Amygdala (tissue), 56 donors: ENCODE measurements at regions not wholly inside any gene's neighbourhood (a gene's known extent, or its start where the extent isn't known, plus 50 kb on each side); places are given as distances from the start of the nearest gene placed in this dataset.
"Not testable (repeated sequence)": the region's sequence is repeated elsewhere in the genome, so short reads cannot be mapped to it uniquely, and the experiment has no call there.

Experiments
- DNase-seq, 56 donors: peaks; one replicate each; lab custom pipeline; 2025; lab: John Stamatoyannopoulos, UW

DNA sequence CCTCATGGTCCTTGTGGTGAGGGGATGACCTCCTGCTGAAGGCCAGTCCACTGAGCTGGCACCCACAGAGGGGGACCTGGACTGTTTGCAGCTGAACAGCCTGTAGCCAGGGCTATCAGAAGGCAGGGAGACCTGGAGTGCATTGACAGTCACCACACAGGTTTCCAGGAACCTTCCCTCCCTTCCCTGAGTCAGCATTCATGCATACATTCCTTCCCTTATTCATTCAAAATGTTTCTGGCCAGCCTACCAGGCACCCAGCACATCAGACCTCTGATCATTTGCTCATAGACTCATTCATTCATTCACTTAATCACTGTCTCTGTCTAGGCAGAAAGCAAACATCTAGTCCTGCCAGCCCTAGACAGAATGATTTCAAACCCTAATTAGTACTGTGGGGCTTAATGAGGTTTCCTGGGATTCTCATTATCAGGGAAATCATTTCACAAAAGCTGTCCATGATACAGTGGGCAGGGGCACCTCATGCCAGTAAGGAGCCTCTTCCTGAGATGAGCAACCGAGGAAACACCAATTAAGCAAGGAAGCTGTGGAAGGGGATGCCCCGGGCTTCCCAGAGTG, 110.1 kb upstream of the PPP1R26 start:
- no peak for DNase-seq

DNA sequence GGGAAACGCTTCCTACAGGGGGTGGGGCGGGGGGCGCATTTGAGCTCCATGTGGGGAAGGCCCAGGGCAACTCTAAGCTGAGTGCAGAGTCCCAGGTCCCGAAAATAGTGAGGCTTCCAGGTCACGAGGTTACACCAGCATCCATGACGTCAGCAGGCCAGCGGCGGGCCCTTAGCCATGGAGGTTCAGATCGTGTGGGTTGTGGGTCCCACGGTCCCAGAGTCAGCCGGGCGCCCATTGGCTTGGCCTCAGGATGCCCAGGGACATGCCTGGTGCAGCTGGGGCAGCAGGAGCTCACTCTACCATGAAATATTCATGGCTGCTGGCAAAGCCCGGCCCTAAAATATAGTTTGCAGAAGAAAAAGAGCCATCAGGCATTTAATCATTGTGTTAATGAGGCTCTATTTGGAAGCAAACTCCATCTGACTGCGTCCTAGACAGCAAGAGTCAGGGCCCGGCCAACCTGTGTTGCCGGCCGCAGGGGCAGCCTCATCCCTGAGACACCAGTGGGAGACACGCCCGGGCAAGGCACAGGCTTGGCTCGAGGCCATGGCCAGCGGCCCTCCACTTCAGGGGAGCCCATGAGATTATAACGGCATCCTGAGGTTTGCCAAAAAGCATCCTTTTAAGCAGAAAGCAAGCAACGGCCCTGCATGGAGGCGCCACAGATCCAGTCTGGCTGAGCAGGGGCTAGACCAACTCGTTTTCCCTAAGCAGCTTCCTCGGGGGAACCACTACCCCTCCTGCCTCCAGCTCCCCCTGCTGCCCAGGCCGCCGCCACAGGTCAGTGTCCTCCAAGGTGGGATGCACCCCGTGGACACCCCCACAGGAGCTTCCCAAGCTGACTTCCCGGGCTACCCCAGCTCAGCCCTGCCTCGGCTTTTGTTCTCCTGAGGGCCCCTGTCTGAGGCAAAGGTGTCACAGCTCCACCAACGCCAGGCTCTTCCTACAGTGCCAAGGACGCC, 108.9 kb upstream of the PPP1R26 start:
- no peak for DNase-seq

DNA sequence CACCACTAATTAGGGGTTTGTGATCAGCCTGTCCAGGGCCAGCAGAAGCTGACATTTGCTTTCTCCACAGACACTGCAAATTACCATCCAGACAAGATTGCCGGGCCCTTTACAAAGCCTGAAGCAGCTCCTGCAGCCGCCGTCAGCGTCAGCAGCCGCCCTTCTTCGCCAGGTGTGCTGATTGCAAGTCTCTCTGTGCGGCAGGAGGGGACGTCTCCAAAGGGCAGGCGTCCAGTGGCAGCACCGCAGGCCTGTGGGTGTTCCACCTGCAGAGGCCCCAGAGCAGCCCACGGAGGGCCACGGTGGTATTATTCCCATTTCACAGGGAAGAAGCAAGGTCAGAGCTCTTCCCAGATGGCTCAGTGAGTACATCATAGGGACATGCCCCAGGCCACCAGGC, 108.0 kb upstream of the PPP1R26 start:
- DNase-seq, result no peak

DNA sequence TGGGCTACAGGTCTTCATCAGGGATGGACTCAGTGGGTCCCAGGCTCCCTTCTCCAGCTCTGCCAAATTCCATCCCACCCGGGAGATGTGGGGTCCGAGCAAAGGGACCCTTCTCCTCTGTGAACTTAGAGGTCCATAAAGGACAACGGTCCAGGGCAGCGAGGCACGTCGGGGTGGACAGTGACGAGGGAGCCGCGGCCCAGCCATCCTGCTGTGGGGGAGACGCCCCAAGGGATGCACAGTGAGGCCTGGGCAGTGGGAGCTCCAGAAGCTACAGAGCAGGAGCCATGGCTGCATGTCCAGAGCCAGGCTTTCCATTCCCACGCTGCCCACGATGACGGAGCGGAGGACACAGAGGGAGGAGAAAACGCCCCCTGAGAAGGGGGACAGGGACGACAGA, 107.5 kb upstream of the PPP1R26 start:
- DNase-seq, result no peak

DNA sequence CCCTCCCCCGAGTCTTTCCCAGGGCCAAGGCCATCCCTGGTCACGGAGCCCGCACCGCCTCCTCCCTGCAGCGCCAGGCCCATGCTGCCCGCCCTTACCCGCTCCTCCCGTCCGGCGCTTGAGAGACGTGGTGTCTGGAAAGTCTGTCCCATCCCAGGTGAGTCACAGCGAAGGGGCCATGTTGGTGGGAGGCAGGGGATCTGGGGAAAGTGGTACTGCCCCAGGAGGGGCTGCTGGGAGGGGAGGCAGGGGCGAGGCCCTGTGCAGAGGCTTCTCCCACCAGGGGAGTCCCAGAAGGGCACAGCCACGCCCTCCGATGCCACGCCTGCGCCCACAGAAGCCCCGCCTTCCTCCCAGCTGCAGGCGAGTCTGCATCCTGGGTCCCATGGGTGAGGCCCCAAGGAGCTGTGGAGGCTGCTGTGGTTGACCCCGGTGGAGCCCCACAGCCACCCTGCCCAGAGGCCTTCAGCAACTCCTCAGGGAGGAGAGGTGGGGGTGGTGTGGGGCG, 107.0 kb upstream of the PPP1R26 start:
- no peak for DNase-seq

DNA sequence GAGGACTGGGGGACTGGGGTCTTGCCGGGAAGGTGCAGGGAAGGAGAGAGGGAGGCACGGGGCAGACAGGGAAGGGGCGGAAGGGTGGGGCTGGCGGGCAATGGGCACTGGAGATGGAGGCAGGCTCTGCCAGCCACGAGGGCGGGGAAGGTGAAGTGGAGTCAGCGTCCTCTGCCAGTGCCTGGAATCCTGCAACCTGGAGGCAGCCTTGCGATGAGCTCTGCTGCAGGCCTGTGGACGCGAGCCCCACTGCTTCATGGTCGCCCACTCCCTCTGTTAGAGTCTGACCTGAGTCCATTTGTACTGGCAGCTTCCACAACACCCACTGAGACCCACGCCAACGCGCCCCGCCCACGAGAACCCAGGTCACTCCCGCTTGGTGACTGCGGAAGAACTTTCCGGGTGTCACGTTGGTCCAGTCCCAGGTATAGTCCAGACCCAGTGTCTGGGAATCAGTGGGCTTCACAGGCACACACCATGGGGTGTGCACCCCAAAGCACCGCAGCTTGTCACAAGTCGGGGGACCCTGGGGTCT, 106.4 kb upstream of the PPP1R26 start:
- DNase-seq, result no peak

DNA sequence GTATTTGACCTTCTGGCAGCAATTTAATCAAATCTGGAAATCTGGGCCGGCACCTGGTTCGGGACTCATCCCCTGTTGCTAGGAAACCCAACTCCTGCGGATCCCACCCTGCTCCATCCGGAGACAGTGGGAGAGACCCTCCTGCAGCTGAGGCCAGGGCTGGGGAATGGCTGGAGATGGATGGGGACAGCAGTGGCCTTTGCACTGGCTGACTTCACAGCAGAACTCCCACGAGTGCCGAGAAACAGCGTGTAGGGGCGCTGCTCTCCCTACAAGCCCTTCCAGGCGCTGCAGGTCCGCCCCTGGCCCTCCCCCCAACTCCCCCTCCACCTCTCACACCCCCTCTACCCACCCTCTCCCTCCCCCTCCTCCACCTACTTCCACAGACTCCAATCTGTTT, 105.8 kb upstream of the PPP1R26 start:
- no peak for DNase-seq

DNA sequence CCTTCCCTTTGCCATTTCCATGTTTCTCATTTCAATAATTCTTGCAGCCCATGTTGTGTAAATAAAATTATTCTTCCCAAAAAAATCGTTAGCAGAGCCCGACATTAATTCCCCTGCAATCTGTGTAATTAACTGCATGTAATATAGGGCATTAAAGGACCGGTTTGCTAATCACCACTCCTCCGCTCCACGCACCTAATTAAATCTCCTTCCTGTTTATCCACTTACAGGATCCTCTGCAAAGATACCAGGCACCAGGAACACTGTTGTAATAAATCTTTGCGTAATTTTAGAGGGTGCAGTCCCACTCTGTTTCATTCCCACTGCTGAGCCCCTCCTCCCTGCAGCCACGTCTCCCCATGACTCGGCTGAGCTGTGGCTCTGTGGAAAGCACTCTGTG, 105.0 kb upstream of the PPP1R26 start:
- DNase-seq, result no peak

DNA sequence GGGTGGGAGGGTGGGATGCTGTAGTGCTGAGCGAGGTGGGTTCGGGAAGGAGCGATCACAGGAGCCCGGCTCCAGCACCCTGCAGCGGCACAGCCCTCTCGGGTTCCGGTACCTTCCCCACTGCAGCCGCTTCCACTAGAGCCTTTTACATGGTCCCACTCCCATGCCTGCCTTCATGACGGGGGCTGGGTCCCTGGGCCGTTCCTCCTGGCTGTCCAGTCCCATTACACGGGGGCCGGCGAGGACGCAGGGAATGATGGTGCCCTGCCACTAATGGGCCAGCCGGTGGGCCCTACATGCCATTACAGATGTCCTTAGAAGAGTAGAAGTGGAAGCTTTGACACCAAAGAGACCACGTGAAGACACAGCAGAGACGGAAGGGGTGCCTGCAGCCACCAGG, 104.6 kb upstream of the PPP1R26 start:
- no peak for DNase-seq

DNA sequence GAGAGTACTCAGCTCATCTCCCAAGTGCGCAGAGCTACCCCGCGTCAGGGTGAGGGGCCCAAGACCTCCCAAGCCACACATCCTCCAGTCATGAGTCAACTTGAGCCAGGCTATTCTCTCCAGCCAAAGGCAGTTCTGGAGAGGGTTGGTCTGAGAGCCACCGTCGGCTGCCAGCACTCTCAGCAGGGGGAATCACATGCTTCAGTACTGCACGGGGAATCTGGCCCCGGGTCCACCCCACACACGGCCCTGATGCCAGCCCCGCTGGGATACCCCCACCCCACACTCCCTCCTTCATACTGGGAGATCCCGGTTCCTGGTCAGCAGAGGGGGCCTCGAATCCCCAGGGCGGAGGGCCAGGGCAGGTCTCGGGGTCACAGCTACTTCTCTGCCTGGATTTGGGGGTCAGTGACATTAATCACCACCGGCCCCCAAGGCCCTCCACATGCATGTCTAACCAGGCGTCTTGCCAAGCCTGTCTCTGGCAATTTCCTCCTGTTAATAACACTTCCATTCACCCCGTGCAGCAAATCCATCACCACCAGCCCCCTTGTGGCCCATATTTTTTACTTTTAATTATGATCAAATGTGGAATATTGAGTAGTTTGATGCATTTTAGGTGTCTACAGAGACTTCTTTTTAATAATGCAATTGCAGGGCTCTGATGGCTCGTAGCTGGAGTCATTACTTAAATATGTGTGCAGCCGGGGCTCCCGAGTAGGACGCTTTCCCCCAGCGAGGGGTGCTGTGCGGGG, 102.9 kb upstream of the PPP1R26 start:
- DNase-seq, result peak in 11 of 56 donors; percentile 8 to 42 (median 25)

DNA sequence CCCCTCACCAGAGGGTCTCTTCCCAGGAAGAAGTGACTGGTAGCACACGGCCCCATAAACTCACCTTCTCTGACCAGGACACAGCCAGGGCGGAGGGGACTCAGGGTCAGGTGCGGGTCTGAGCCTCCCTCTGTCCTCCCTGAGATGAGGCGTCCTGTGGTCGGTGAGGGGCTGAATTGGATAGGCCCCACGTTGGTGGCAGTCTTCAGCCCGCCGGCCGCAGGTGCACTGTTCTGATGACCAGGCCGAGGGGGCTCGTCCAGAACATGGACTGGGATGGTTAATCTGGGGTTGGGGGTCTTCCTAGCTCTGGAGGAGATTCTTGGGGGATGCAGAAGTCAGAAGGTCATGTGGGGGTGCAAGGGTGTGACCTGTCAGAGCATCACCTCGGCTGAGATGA, 102.2 kb upstream of the PPP1R26 start:
- no peak for DNase-seq

DNA sequence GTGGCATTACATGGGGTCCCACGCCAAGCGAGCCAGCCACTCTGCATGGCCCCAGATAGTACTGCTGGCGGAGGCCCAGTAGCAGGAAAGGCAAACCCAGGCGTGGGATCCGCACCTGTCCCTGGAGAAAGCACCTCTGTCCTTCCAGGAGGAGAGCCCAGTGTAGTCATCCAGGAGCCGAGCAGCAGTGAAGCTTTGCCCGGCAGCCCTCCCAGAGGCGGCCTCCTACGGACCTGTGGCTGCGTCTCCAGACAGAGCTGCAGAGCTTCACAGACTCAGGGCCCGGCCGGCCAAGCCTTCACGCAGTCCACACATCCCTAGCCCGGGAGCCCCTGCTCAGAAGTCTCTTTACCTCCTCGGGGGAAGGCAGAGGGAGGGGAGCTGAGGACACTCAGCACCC, 100.8 kb upstream of the PPP1R26 start:
- DNase-seq, result no peak

DNA sequence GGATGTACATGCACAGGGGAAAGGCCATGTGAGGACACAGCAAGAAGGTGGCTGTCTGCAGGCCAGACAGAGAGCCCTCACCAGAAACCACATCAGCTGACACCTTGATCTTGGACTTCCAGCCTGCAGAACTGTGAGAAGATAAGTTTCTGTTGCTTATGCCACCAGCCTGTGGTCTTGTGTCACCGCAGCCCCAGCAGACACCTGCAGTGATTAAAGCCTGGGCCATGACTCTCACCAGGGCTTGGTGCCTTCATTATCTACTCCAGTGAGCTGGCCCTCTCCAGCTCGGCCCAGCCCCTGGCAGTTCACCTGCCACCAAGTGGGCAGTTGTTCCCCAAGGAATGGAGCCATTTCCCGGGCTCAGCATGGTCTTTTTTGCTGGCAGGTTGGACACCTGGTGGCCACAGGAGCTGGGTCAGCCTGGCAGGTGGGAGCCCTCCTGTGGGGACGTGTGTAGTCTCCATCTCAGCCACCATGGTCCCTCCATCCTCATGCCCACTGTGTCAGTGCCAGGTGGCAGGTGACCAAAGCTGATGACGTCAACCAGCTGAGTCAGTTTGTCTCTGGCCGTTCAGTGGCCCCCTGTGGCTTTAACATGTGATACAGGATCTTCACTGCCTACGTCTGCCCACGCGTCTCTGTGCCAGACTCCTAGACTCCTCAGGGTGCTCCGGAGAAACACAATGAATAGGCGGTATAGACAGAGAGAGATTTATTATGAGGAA, 99.9 kb upstream of the PPP1R26 start:
- peak in 3 of 56 donors; percentile 7 to 17 (median 9) for DNase-seq

DNA sequence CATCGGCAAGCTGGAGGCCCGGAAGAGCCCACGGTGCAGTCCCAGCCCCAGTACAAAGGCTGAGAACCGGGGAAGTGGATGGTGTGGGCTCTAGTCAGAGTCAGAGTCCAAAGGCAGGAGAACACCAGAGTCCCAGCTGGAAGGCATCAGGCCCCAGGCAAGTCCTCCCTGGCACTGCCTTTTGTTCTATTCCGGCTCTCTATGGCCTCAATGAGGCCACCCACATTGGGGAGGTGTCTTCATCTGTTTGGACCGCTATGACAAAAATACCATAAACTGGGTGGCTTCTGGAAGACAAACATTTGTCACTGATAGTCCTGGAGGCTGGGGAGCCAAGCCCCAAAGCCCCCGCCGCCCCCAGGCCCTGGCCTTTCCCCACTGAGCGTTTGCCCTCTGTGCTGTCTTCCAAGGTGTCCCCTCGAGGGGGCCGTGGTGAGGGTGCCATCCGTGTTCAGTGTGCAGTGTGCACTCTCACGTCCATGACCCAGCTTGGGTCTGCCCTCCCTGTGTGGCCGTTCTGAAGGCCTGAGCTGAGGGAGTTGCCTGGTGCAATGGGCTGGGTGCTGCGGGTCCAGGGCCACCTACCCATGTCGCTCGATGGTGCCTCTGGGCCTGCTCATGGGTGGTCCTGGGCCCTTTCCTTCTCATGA, 99.1 kb upstream of the PPP1R26 start:
- DNase-seq, result no peak

DNA sequence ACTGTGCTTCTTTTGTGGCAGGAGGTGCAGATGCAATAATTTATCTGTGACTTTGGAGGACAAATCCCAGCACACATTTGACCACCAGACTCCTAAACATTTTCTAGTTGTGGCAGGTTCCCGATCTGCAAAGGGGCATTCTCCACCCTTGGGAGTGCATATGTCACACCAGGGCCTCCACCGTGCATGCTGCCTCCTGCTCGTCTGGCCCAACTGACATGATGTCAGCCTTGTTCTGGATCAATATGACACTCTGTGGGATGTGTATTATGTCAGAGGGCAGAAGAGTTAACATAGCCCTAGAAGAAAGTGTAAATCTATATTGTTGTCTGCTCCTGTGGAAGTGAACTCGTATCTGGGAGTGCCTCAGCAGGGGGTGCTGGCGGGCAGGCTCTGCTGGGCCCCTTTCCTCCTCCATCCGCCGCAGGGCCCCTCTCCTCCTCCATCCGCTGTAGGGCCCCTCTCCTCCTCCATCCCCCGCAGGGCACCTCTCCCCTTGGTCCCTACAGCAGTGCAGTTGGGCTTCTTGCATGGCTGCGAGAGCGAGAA, 97.7 kb upstream of the PPP1R26 start:
- no peak for DNase-seq

DNA sequence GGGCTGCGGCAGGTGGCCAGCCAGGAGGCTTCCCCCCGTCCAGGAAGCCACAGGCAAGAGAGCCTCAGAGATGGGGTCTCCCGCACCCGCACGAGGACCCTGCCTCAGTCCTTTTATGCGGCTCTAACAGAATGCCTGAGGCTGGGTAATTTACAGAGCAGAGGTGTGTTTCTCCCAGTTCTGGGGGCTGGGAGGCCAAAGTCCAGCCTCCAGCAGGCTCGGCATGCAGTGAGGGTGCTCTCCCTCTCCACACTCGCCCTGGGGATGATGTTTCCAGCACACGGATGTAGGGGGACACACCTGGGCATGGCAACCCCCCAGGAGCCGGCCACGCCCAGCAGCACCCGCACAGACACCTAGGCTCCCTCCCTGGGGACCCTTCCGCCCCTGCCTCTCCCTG, 95.4 kb upstream of the PPP1R26 start:
- DNase-seq, result no peak

DNA sequence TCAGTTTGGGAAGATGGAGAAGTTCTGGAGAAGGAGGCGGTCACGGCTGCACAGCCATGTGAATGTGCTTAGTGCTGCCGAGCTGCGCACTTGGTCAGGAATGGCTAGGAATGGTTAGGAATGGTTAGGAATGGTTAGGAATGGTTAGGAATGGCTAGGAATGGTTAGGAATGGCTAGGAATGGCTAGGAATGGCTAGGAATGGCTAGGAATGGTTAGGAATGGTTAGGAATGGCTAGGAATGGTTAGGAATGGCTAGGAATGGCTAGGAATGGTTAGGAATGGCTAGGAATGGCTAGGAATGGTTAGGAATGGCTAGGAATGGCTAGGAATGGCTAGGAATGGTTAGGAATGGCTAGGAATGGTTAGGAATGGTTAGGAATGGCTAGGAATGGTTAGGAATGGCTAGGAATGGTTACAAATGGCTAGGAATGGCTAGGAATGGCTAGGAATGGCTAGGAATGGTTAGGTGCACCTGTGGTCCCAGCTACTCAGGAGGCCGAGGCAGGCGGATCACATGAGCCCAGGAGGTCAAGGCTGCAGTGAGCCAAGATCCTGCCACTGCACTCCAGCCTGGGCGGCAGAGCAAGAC, 94.7 kb upstream of the PPP1R26 start:
- DNase-seq, result not testable (repeated sequence)

DNA sequence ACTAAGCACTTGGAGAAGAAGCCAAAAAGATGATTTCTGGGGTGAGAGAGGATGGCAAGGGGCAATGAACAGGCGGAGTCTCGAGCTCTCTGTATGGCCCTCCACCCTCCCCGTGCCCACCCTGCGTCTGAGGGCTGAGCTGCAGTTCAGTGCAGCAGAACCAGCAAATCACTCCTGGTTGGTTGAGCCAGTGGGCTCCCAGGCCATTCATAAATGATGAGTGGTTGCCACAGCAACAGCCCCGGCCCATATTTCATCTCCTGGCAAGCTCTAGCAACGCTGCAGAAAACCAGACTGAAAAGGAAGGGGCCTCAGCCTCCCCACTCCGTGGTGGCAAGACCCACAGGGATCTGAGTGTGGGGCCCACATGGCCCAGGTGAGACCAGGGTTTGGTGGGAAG, 93.8 kb upstream of the PPP1R26 start:
- DNase-seq, result peak in 1 of 56 donors; percentile 8

DNA sequence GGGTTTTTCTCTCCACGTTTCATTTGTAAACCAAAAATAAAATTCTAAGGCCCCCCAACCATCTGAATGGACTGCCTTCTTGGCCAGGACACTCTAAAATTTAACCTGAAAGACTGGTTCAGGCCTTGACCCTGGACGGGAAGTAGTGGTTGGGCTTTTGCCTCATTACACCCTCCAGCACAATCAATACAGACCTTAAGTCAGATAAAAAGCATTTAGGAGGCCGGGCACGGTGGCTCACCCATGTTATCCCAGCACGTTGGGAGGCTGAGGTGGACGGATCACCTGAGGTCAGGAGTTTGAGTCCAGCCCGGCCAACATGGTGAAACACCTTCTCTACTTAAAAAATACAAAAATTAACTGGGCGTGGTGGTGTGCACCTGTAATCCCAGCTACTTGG, 91.6 kb upstream of the PPP1R26 start:
- no peak for DNase-seq
